GM18867 (cell line): ENCODE measurements at regions not wholly inside any gene's neighbourhood (a gene's known extent, or its start where the extent isn't known, plus 50 kb on each side); places are given as distances from the start of the nearest gene placed in this dataset.
"Not testable (repeated sequence)": the region's sequence is repeated elsewhere in the genome, so short reads cannot be mapped to it uniquely, and the experiment has no call there.

Experiments used
- ATAC-seq: cut with Tn5 transposase; IDR thresholded peaks from one replicate; pipeline ENCODE4 v1.9.1; 2021; ENCODE audit warnings: mild to moderate bottlenecking, moderate library complexity; ENCODE audit not compliant: unreplicated experiment

DNA sequence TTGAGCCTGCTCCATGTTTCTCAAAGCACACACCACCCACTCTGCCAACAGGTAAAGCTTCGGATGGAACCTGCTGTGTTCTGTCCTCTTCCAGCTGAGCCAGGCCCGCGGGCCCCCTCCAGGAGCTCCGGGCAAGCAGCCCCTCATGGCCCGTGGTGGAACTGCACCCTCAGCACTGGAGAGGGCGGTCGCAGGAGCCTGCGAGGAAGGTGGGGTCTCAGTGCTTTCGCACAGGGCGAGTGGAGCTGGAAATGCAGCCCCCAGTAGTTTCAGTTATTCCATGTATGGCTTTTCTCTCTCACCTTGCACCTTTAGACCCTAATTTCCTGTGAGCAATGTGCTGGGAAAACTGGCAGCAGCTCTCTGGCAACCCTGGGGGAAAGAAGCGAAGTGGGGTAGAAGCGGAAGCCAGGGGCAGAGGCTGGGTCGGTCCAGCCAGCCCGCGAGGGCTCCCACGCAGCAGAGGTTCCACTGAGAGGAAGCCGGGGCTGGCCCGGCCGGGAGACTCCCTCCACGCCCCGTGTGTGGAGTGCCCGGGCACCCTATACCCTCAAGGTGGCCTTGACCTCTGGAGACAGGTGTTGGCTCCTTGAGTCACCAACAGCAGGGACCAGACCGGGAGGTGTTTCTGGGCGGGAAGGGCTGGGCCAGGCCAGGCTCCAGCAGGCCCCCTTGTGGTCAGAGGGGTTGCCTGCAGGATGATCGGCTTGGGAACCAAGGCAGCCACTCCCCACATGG lies 119.9 kb upstream of the TMEM45B start:
- peak; percentile 85 for ATAC-seq

DNA sequence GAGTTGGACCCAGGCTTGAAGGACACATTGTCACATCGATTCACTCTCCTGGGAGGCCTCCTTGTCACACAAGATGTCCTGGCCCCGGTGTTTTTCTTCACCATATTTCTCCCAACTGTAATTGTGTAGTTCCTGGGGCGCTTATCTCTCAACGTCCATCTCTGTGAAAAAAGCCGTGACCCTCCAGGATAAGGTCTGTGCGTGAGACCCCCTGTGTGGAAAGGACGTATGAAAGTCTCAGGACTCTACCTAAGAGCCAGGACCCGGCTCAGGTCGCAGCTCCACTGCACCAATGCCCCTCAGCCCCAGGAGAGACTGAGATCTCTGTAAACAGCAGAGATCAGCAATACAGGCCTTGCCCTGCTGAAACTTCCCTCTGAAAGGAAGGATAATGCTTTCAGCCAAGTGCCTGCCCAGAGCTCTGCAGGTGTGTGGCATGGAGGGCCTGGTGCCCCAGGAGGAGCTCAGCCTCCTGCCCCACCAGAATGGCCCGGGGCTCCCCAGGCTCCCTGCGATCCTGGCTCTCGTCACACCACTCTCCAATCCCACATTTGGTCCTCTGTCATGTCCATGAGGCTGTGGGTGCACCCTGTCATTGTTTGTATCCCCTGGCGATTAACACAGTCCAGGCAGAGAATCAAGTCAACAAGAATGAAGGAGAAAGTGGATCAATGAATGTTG lies 119.2 kb upstream of the TMEM45B start:
- ATAC-seq = no peak

DNA sequence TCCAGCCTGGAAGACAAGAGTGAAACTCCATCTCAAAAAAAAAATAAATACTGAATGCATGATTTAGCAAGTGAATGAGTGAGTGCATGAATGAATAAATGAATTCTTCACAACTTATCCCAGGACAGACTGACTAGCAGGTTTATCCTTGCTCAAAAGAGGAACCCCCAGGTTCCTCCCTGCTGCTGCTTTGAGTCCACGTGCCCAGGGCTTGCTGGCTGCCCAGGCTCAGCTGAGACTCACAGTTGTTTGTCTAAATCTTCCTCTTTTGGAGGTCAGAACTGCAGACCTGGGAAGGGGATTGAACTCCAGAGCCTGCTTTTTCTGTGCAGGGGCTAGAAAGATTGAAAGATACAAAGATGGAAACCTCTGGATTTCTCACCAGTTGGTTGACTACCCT lies 117.4 kb upstream of the TMEM45B start:
- no peak for ATAC-seq

DNA sequence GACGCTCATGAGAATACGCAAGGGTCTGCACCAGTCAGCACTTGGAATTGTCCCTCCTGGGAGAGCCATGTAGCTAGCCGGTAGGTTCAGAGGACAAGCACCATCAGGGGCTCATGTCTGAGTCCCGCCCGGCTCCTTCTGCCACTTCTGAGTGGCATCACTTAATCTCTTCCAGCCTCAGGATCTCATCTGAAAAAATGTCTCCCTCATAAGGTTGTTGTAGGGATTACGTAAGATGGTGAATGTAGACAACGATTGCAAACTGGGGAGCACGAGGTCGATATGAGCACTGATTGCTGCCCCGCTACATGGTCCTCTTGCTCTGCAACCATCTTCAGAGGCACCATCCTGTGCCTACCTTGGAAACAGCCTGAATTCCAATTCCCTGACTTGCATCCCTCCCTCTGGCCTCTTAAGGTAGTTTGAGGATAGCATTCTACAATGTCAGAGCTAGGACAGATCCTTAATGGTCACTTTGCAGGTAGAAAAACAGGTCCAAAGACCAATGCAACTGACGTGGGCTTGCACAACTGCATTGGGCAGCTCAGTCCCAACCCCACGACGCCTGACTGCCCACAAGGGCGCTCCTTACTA lies 115.8 kb upstream of the TMEM45B start:
- ATAC-seq = no peak

DNA sequence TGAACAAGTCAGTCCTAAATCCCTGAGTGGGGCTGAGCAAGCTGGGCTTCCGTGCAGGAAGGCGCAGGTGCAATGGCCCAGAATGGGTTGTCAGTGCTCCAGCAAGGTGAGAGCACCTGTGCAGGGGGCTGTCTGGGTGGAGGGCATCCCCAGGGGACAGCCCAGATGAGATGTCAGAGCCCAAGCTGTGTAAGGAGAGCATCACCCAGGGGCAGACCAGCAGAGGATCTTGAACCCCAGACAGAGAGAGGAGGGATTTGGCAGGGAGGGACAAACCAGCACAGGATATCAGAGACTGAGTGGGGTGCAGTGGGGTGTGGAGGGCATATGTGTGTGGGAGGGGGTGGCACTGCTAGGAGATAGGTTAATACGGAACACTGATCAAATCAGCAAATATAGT lies 114.9 kb upstream of the TMEM45B start:
- no peak for ATAC-seq

DNA sequence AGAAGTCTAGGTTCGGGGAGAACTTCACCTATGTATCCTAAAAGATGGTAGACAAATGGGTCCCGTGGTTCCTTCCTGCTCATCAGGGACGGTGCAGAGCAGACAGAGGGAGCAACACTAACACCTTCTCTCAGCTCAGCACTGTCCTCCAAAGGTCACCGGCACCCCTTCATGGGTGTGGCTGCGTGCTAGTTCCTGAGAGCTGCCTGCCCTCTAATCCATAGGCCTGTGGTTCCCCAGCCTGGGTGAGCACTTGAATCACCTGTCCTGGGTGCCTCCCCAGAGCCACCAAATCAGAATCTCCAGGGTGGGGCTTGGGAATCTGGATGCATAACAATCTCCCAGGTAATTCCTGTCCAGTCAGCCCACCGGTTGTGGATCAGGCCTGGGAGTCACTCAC lies 113.9 kb upstream of the TMEM45B start:
- no peak for ATAC-seq

DNA sequence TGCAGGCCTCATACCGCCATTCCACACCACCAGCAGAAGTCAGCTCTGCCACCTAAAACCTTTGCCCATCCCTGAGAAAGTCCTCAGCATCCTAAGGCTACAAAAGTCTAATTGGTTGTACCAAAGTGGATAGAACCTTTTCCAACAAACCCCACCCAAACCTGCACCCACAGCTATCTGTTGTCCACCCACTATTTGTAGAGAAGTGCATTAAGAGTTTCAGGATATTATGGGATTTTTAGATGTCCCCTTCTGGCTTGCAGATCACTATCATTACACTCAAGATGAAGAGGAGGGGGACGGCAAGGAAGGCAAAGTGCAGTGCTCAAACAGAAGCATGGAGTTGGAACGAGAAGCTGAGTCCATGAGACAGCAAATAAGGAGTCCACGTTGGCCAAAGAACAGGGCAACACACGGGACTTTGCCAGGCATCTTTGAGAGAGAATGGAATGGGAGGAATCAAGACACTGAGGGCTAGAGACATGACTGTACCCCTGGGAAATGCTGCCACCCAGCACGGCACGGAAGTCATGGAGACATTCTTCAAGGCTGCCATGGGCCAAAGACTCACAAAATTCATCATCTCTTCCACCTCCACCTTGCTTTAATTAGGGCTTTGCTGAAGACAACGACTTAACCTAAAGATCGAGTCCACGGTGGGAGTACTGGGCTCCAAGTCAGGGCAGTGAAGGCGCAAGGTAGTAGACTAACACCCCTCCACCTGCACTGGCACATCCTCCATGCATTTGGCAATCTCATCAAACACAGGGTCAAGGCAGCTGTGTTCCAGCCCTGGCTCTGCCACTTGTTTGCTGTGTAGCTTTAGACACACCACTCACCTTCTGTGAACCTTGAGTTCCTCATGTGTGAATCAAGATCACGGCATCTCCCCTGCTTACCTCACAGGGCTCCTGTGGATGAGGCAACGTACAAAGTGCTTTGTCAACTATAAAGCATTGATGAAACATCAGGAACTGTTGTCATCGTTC lies 112.9 kb upstream of the TMEM45B start:
- ATAC-seq = no peak

DNA sequence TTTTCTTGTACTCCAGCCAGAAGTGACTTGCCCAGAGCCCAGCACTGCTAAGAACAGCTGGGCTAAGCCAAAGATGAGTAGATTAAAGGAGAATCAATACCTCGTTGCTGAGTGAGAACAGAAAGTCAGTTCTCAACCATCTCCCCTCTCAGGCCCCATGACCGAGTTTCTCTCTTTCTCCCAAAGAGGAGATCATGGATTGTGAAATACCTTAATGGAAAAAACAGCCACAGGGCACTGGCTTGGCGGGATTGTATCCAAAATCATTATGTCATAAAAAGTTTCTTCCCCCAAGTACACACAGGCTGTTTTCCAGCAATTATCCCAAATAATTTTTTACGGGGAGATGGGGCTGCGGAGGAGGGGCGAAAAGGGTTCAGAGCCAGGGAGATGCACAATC lies 111.8 kb upstream of the TMEM45B start:
- ATAC-seq = no peak

DNA sequence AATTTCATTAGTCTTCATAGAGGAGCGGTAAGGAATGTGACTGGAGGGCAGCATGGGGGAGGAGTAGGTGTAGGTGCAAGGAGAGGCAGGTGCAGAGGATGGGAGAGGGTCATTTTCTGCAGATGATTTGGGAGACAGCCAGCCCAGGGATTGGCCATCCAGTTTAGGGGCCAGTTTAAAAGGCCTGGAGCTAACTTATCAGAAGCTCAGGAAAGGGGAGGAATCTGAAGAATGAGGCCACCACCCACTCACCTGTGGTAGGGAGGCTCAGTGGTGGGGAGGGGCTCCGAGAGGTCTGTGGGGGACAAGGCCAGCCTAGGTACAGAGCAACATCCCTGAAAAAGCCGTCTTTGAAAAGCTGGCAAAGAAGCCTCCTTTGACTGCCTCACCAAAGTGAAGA lies 110.8 kb upstream of the TMEM45B start:
- no peak for ATAC-seq

DNA sequence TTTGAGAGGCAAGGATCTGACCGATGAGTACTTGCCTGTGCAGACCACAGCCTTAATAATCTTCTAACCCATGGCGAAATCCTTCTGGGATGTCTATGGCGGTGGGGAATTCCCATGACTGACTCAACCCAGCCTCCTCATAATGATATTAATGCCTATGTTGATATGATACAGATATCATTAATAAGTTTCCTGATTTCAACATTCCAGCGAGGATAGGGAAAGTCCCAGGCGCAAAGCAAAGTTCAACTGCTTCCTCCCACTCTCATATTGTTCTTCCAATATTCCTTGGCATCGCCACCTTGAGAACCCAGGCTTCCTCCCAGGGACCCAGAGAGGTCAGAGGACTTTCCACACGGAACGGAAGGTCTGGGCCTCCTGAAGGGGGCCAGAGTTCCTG lies 110.3 kb upstream of the TMEM45B start:
- no peak for ATAC-seq

DNA sequence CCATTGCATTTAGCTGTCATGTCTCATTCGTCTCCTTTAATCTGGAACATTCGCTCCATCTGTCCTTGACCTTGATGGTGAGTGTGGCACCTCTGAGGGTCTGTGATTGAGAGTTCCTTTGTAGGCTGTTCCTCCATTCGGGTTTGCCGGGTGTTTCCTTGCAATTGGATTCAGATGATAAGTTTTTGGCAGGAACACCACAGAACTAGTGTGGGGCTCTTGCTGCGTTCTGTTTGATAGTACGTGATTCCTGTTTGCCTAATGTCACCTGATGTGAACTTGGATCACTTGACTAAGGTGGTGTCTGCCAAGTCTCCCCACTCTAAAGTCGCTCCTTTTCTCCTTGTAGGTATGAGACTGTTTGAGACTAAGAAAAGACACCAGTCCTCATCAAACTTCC lies 109.7 kb upstream of the TMEM45B start:
- ATAC-seq = no peak

DNA sequence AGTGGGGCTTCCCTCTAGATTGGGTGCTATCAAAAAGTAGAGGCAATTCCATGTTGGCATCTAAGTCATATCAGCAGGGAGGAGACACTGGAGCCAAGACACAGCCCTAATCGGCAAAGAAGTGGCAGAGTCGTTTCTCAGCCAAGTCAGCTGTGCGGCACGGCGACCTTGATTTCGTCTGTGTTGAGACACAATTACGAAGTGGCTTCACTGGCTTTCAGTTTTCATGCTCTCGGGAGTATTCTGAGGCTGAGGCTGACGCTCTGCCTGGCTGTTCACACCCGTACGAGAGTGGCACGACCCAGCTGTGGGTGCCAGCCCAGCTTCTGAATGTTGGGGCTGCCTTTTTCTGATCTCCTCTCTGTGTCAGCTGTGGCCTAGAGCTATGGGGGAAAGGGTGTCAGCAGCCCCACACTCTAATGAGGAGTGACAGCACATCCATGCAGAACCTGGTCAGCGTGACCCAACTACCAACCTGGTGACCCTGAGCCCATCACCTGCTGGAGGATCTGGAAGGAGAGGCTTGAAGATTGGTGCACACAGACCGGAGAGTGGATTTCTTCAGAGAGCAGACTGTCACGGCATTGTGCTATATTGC lies 105.7 kb upstream of the TMEM45B start:
- no peak for ATAC-seq

DNA sequence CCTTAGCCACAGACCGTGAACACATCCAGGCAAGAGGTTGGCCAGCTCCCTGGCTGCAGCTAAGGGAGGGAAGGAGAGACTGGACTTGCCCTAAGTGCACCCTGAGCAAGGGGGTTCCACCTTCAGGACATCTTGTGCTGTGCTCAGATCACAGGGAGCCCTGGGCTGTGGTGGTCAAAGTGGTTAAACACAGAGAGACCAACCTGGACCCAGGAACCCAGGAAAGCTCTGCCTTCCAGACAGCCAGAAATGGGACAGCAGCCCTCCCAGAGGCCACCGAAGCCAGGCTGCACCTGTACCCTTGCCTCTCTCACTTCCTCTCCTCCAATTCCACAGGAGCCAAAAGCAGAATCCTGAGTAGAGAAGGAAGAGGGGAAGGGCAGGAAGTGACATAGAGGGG lies 105.2 kb upstream of the TMEM45B start:
- ATAC-seq = no peak

DNA sequence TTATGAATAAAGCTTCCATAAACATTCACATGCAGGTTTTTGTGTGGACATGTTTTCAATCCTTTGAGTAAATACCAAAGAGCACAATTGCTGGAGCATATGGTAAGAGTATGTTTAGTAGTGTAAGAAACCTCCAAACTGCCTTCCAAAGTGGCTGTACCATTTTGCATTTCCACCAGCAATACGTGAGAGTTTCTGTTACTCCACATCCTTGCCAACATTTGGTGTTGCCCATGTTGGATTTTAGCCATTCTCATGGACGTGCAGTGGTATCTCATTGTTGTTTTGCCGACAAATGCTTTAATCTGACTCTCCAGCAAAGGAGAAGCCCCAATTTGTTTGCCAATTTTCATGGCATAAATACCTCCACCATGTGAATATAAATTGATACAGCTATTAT lies 103.9 kb upstream of the TMEM45B start:
- ATAC-seq = no peak

DNA sequence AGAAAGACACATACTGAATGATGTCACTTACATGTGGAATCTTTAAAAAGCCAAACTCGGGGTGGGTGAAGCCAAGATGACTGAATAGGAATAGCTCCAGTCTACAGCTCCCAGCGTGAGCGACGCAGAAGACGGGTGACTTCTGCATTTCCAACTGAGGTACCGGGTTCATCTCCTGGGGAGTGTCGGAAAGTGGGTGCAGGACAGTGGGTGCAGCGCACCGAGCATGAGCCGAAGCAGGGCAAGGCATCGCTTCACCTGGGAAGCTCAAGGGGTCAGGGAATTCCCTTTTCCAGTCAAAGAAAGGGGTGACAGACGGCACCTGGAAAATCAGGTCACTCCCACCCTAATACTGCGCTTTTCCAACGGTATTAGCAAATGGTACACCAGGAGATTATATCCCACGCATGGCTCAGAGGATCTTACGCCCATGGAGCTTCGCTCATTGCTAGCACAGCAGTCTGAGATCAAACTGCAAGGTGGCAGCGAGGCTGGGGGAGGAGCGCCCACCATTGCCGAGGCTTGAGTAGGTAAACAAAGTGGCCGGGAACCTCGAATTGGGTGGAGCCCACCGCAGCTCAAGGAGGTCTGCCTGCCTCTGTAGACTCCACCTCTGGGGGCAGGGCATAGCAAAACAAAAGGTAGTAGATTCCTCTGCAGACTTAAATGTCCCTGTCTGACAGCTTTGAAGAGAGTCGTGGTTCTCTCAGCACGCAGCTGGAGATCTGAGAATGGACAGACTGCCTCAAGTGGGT lies 103.0 kb upstream of the TMEM45B start:
- ATAC-seq = not testable (repeated sequence)

DNA sequence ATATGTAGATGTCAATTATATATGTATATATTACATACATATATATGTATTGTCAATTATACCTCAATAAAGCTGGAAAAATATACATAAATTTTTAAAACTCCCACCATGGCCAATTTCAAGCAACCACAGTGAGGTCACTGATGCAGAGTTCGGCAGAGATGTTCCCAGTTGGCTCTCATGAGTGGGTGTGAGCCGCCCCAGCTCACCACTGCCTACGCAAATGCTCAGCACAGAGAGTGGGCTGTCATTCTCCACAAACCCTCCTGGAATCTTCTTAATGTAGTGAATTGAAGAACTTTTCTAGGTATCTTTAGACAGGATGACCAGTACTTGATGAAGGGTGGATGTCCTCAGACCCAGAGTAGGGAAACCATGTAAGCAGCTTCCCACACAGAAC lies 96.6 kb upstream of the TMEM45B start:
- no peak for ATAC-seq

DNA sequence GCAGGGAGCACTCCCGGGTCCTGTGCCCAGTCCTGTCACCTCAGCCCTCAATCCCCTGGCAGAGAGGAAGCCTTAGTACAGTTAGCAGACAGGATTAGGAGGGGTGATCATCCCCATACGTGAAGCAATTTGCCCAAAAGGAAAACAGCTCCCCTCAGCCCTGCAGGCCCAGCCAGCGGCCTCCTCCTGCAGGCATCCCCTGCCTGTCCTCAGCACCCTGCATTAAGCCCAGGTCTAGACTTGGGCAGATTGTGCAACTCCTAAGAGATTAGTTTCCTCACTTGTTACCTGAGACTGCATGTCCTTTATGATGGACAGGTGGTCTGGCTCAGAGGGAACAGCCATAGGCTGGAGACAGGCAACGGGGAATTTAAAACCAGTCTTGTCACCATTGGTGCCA lies 95.5 kb upstream of the TMEM45B start:
- ATAC-seq = no peak

DNA sequence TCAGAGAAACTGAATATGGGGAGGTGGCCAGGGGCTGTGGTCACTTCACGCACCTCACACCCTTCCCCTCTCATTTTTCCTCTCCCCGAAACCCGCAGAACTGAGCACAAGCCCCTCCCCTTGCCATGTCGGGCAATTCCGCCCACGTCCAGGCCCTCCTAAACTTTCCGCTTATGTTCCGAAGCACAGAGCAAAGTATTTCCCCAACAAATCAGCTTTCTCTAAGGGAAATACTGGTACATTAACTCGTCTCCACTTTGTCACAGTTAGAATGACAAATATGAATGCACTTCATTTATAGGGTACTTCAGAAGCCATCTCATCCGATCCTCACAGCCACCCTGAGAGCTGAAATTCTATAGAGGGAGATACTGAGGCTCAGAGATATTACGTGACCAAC lies 94.7 kb upstream of the TMEM45B start:
- no peak for ATAC-seq

DNA sequence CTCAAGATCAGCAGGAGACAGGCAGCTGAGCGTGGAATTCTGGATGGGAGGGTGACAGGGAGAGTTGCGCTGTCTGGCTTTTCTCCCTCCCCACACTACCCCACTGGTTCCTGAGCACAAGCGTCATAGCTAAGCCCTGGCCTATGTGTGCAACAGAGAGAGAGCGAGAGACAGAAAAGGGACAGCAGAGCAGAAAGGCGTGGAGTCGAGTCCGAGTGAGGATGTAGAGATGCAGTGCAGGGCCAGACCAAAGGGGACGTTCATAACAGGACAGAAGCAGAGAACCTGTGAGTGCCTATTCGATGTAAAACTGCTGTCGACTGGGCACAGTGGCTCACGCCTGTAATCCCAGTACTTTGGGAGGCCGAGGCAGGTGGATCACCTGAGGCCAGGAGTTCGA lies 94.0 kb upstream of the TMEM45B start:
- no peak for ATAC-seq

DNA sequence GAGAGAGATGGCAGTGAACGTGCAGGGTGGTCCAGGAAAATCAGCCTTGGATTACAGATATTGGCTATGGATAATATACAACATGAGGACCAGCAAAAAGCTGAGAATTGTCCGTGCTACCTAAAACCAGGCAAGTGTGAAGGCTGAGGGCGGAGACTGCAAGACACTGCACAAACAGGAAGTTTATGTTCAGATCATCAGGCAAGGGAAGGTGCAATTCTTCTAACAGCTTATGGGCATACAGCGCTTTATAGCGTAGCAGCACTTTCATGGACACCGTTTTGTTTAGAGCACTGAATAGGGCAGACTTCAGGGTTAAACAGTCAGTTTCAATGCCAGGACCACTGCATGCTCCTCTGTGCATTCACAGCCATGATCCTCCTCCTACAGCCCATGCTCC lies 93.1 kb upstream of the TMEM45B start:
- no peak for ATAC-seq
